GM18499 (cell line): ENCODE measurements at regions not wholly inside any gene's neighbourhood (a gene's known extent, or its start where the extent isn't known, plus 50 kb on each side); places are given as distances from the start of the nearest gene placed in this dataset.

Source experiments
- ATAC-seq: cut with Tn5 transposase; IDR thresholded peaks from one replicate; pipeline ENCODE4 v1.9.1; 2021; ENCODE audit warnings: moderate number of reproducible peaks; ENCODE audit not compliant: insufficient read depth, unreplicated experiment

DNA sequence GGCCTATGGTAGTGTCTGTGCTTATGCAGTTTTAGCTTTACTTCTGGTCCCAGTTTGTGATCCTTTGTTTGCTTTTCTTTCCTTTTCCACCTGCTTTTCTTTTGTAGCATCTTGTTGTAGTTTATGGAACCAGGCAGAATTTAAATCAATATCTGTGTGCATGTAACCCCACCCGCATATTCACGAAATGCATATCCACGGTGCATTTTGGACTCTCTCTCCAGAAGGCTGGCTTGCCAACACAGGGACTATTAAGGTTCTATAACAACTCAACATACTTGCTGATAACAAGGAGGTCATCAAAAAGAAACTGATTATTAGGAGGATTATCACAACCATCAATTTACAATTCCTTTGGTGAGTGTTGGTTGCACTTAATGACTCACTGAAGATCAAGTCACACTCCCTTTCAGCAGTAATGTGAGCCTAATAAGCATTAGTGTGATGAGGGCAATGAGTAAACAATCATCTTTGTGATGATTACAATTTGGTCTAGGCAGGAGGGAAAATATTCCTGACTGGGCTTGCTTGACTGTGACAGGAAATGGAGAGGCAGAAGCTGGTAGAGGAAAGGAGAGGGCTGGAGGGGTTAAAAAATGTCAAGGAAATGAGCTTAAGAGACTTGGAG, 378.6 kb downstream of the REEP3 start:
- ATAC-seq: no peak

DNA sequence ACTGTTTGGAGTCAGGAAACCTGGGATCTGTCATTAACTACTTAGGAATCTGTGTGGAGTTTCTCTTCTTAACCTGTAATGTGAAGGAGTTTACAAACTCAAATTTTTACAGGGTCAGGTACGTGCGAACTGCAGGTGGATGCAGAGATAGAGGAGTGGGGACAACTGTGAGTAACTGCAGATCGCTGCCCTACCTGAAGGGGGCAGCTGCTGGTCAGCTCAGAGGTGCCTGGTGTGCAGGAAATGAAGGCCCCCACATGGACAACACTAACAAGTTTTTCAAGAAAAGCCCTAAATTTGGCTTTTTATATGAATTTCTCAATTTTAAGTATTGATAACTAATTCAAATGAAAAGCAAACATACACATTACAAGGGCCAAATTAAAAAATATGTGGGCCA, 380.0 kb downstream of the REEP3 start:
- ATAC-seq: no peak

GRCh38 chr10:63901881-63902280, 380.7 kb downstream of the REEP3 start:
- no peak for ATAC-seq

DNA sequence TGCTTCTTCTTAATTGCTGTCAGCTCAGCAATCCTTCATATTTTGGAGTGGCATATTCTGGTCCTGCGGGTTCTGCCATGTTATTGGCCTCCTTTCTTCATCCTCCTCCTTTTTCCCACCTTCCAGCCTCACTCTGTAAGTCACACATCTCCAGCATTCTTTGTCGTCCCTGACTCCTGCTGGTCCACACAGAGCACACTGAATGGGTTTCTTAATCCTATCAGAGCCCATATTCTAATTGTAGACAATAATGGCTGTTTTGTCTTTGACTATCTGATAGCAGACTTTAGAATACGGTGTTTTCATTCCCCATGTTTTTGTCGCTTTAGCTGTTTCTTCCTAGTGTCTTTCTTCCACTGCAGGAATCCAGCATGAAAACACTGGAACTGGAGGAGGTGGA, 389.6 kb downstream of the REEP3 start:
- no peak for ATAC-seq

DNA sequence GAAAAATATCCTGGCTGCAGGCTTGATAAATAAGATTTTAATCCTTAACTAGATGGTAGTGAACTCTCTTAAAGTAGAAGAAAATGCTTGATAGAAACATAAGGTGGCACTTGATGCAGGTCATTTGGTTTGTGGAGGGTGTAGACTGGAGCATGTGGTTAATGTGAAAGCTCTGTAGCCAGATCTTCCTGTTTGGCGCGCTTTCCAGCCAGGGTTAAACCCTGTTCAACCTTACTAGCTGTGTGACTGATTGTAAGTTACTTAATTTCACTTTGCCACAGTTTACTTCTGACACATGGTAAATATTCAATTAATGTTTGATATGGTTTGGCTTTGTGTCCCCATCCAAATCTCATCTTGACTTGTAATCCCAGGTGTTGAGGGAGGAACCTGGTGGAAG, 394.0 kb downstream of the REEP3 start:
- no peak for ATAC-seq

DNA sequence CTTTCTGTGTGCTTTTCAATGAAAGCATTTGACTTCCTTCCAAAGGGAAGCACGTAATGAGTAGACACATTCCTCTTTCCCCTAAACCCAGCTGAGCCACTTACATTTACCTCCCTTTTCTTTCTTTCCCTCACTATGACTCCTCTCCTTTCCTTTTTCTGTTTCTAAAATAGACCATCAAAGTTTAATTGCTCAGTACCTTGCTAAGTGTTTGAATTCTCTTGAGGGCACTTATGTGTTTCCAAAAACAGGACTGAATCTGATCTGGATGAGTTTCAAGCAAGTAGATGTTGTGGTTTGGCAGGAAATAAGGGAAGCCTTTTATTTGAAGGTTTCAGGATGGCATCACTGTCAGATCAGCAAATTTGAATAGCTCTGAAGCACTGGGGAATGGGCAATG, 396.2 kb downstream of the REEP3 start:
- no peak for ATAC-seq

DNA sequence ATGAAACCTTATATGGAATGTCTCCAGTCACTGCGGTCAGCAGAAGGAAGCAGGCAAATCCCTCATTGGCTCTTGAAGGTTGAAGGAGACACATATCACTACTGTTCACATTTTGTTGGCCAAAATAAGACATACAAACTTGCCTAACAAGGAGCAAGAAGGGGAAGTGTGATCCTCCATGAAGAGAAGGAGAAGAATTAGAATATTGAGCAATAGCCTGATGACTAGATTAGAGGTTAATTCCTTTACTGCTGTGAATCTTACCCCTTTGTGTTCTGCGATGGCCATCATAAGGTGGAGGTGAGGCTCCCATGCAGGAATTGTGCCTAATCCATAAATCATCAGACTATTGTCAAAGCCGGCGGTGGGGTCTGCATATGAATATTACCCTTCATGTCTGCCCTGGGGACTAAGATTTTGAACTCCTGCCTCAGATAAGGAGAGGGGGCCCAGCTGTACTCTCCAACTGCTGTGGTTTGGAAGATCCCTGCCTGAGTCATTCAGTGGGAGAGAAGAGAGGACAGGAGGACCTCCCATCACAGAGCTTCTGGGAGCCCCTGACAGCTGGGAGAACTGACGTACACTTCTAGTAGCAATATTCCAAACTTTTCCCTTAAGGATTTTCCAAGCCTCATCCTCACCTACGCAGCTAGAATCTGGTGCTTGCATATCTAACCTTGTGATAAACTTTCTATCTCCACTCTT, 398.5 kb downstream of the REEP3 start:
- no peak for ATAC-seq

GRCh38 chr10:63920926-63921325, 399.7 kb downstream of the REEP3 start:
- no peak for ATAC-seq

GRCh38 chr10:63921908-63922467, 400.8 kb downstream of the REEP3 start:
- no peak for ATAC-seq

GRCh38 chr10:63922468-63923284, 401.5 kb downstream of the REEP3 start:
- ATAC-seq: no peak

DNA sequence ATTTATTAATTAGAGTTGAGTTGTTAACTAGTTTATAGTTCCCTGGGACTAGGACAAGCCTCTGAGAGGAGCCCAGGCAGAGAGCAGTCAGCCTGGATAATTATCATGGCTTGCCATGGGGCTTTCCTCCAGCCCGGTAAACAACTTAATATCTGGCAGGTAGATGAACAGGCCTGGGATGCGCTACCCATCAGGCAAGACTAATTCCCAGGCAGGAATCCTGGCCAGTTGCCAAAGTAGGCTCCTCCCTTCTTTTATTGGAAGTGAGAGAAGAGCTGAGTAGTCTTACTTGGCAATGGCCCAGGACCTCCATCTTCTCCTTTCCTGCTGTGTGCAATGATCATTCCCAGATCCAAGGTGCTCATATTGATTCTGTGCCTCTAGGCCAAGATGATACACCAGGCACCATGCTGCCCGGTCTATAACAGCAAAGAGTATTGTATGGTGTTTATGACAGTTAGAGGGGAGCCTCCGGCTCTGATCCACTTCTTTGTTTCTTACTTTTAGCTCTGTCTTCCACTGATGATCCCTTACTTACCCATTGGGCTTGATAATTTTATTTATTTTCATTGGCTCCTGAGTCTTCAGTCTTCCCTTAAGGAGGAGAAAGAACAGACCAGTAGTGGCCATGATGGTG, 408.7 kb downstream of the REEP3 start:
- ATAC-seq: no peak

DNA sequence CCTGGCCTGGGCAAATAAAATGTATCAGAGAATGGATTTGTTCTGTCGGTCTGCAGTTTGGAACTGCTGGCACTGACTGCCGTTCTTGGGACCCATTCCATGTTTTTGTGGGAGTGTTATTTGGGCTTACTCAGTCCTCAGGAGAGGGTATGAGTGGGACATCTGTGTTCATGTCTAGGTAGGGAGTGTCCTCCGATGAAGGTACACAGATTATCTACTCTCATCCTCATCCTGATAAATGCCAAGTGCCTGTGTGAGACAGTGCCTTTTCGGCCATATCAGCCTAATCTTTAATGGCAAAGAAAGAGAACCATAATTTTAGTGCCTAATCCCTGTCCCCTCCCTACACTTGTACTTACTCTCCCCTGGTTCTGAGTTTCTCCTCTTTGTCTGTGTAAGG, 409.4 kb downstream of the REEP3 start:
- no peak for ATAC-seq

GRCh38 chr10:63935705-63936104, 414.5 kb downstream of the REEP3 start:
- no peak for ATAC-seq

- ATAC-seq: no peak
Observed at GRCh38 chr10:63940277-63940922, 419.2 kb downstream of the REEP3 start.

DNA sequence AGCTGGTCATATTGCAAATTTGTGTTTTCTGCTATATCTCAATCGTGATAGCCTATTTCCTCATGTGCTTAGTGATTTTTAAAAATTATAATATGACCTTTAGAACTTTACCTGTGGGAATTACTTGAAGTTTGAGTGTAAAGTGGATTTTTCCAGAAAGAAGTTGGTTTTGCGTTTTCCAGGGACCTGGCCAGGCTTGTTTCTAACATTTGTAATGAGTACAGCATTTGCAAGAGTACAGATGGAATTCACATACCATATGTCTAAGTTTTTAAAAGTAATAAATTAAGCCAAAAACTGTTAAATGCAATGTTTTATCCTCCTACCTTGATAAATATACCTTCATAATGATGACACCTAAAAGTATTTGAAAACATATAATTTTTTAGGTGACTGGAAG, 443.2 kb downstream of the REEP3 start:
- no peak for ATAC-seq

- no peak for ATAC-seq
Observed at GRCh38 chr10:63965846-63966245, 444.6 kb downstream of the REEP3 start.

GRCh38 chr10:63972949-63973827, 452.0 kb downstream of the REEP3 start:
- no peak for ATAC-seq

DNA sequence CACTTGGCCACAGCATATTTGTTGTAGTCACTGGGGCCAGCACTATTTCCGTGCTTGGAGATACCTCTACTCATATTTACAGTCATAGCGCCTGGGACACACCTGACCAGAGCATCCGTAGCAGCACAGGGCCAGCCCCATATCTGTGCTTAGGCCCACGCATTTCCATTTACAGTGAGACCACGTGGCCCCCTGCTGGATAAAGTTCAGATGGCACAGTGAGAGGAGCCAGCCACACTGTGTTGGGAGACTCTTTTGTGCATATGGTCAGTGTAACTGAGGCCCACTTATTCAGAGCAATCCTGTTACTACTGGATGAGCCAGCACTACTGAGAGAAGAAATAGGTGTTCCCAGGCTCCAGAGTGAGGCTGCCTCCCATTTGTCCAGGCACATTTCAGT, 455.3 kb downstream of the REEP3 start:
- ATAC-seq: peak; percentile 90

- no peak for ATAC-seq
Observed at GRCh38 chr10:63977329-63977923, 456.2 kb downstream of the REEP3 start.
